HepG2 (cell line): ENCODE measurements at regions not wholly inside any gene's neighbourhood (a gene's known extent, or its start where the extent isn't known, plus 50 kb on each side); places are given as distances from the start of the nearest gene placed in this dataset.

Experiments used
- BHLHE40 ChIP-seq: IDR thresholded peaks from 2 replicates; pipeline ENCODE4 v1.6.1; 2011; ENCODE audit warnings: low read length, improper control_type of control experiment
- NFIC ChIP-seq: IDR thresholded peaks from 2 replicates; pipeline ENCODE4 v1.6.1; 2012; ENCODE audit warnings: mild to moderate bottlenecking, low read length, inconsistent platforms
- SRSF9 ChIP-seq: fragments of 200-400 bp; formaldehyde crosslinking; IDR thresholded peaks from 2 replicates; pipeline ENCODE4 v1.6.1; 2018; ENCODE audit warnings: borderline replicate concordance, mild to moderate bottlenecking, low read depth, low read length; ENCODE audit not compliant: insufficient read depth, poor library complexity, severe bottlenecking
- TF ChIP-seq, protein P1 (sequence below): sonication (generic); formaldehyde crosslinking; IDR thresholded peaks from 2 replicates; pipeline ENCODE4 v1.5.0; 2020; ENCODE audit warnings: missing genetic modification reagents, mild to moderate bottlenecking, borderline replicate concordance
- TF ChIP-seq, protein P2 (sequence below): sonication (generic); formaldehyde crosslinking; conservative IDR thresholded peaks from 2 replicates; pipeline ENCODE4 v1.5.0; 2020; ENCODE audit warnings: missing genetic modification reagents
- TF ChIP-seq, protein P3 (sequence below): sonication (generic); formaldehyde crosslinking; IDR thresholded peaks from 2 replicates; pipeline ENCODE4 v1.8.0; 2022; ENCODE audit warnings: mild to moderate bottlenecking, missing genetic modification reagents; ENCODE audit not compliant: insufficient replicate concordance

DNA sequence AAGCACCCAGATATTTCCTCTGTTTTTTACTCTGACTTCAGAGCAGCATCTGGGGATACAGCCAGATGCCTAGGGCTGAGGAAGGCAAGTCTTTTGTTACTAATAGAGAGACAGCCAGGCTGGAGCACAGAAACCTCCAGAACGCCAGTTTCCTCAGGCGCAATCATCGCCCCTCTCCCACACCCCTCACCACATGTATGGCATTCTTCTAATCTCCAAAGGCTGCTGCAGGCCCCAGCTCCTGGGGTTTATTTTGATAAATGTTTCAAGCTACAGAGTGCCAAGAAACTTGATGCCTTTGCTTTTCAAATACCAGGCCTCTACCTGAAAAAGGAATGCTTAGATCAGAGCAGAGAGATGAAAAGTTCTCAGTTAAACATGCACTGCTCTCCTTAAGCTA lies 283.6 kb downstream of the RBM43 start:
- TF ChIP-seq BHLHE40, result no peak
- TF ChIP-seq NFIC, result no peak
- TF ChIP-seq, protein P1, sequence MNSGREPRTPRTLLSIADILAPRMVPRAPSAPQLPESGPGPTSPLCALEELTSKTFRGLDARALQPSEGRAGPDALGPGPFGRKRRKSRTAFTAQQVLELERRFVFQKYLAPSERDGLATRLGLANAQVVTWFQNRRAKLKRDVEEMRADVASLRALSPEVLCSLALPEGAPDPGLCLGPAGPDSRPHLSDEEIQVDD (CRISPR knock-in tag), result no peak
- TF ChIP-seq, protein P2, sequence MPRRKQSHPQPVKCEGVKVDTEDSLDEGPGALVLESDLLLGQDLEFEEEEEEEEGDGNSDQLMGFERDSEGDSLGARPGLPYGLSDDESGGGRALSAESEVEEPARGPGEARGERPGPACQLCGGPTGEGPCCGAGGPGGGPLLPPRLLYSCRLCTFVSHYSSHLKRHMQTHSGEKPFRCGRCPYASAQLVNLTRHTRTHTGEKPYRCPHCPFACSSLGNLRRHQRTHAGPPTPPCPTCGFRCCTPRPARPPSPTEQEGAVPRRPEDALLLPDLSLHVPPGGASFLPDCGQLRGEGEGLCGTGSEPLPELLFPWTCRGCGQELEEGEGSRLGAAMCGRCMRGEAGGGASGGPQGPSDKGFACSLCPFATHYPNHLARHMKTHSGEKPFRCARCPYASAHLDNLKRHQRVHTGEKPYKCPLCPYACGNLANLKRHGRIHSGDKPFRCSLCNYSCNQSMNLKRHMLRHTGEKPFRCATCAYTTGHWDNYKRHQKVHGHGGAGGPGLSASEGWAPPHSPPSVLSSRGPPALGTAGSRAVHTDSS (CRISPR knock-in tag), result no peak
- TF ChIP-seq, protein P3, sequence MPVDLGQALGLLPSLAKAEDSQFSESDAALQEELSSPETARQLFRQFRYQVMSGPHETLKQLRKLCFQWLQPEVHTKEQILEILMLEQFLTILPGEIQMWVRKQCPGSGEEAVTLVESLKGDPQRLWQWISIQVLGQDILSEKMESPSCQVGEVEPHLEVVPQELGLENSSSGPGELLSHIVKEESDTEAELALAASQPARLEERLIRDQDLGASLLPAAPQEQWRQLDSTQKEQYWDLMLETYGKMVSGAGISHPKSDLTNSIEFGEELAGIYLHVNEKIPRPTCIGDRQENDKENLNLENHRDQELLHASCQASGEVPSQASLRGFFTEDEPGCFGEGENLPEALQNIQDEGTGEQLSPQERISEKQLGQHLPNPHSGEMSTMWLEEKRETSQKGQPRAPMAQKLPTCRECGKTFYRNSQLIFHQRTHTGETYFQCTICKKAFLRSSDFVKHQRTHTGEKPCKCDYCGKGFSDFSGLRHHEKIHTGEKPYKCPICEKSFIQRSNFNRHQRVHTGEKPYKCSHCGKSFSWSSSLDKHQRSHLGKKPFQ (CRISPR knock-in tag), result no peak
- TF ChIP-seq SRSF9, result no peak
